Hippocampal formation (tissue), 2 donors: ENCODE measurements at regions not wholly inside any gene's neighbourhood (a gene's known extent, or its start where the extent isn't known, plus 50 kb on each side); places are given as distances from the start of the nearest gene placed in this dataset.
"Not testable (repeated sequence)": the region's sequence is repeated elsewhere in the genome, so short reads cannot be mapped to it uniquely, and the experiment has no call there.

Source experiments
- DNase-seq, 2 donors: peaks; one replicate each; lab custom pipeline; 2025; lab: John Stamatoyannopoulos, UW

GRCh38 chr12:87679251-87679650 lies 349.9 kb downstream of the C12orf50 start:
- no peak for DNase-seq

- DNase-seq = no peak
These were observed 350.7 kb downstream of the C12orf50 start for GRCh38 chr12:87678453-87678852.

- no peak for DNase-seq
These were observed 352.5 kb downstream of the C12orf50 start for GRCh38 chr12:87676731-87677130.

GRCh38 chr12:87671757-87672156 lies 357.4 kb downstream of the C12orf50 start:
- no peak for DNase-seq

GRCh38 chr12:87670448-87670847 lies 358.8 kb downstream of the C12orf50 start:
- no peak for DNase-seq

- DNase-seq = no peak
These were observed 361.8 kb downstream of the C12orf50 start for GRCh38 chr12:87667378-87667777.

GRCh38 chr12:87661786-87662377 lies 367.3 kb downstream of the C12orf50 start:
- no peak for DNase-seq

GRCh38 chr12:87660987-87661774 lies 368.0 kb downstream of the C12orf50 start:
- DNase-seq = no peak

- no peak for DNase-seq
These were observed 368.9 kb downstream of the C12orf50 start for GRCh38 chr12:87660291-87660690.

- DNase-seq = no peak
These were observed 372.9 kb downstream of the C12orf50 start for GRCh38 chr12:87656311-87656710.

- no peak for DNase-seq
These were observed 377.4 kb downstream of the C12orf50 start for GRCh38 chr12:87651670-87652425.

GRCh38 chr12:87642245-87642644 lies 387.0 kb downstream of the C12orf50 start:
- no peak for DNase-seq

- DNase-seq = no peak
These were observed 411.0 kb downstream of the C12orf50 start for GRCh38 chr12:87618199-87618598.

- no peak for DNase-seq
These were observed 416.2 kb downstream of the C12orf50 start for GRCh38 chr12:87612996-87613395.

GRCh38 chr12:87608321-87608720 lies 420.9 kb downstream of the C12orf50 start:
- no peak for DNase-seq

GRCh38 chr12:87603727-87604126 lies 425.5 kb downstream of the C12orf50 start:
- DNase-seq = no peak

GRCh38 chr12:87599459-87599858 lies 429.7 kb downstream of the C12orf50 start:
- no peak for DNase-seq

- DNase-seq = no peak
These were observed 432.1 kb downstream of the C12orf50 start for GRCh38 chr12:87597114-87597513.

GRCh38 chr12:87596636-87597035 lies 432.6 kb downstream of the C12orf50 start:
- DNase-seq = no peak

- no peak for DNase-seq
These were observed 433.1 kb downstream of the C12orf50 start for GRCh38 chr12:87596134-87596533.

- DNase-seq = no peak
These were observed 443.2 kb downstream of the C12orf50 start for GRCh38 chr12:87585882-87586557.

- not testable (repeated sequence) for DNase-seq
These were observed 450.1 kb downstream of the C12orf50 start for GRCh38 chr12:87579091-87579490.
